ENCODE measurements at regions not wholly inside any gene's neighbourhood (a gene's known extent, or its start where the extent isn't known, plus 50 kb on each side); places are given as distances from the start of the nearest gene placed in this dataset.

GRCh38 chr16:86353948-86354347, 156.4 kb upstream of the FOXF1 start:
- TF ChIP-seq CTCF (optimal IDR thresholded peaks at IDR 0.05 in 1 of 3, IDR thresholded peaks at IDR 0.05 in 1 of 3, conservative IDR thresholded peaks at IDR 0.05 in 1 of 3; ENCODE audit: extremely low read depth in 1 of 3, insufficient read depth in 2 of 3, low read length in 3 of 3) (no peak), EZH2 (IDR thresholded peaks at IDR 0.05; ENCODE audit: low read length) (no peak)

Measured in keratinocyte (primary cell).